ENCODE measurements at regions not wholly inside any gene's neighbourhood (a gene's known extent, or its start where the extent isn't known, plus 50 kb on each side); places are given as distances from the start of the nearest gene placed in this dataset.

GRCh38 chr1:36663772-36664430 lies 181.2 kb upstream of the CSF3R start:
- no peaks in the 10 kb centered on the region for H3K36me3 ChIP-seq
- H3K4me1 ChIP-seq: no peaks in the 10 kb centered on the region
- no peaks in the 10 kb centered on the region for H3K9me3 ChIP-seq
- ATAC-seq: no peak
- TF ChIP-seq CTCF (IDR thresholded peaks at IDR 0.05 in 4 of 5, conservative IDR thresholded peaks at IDR 0.05 in 1 of 5): no peak
- no peak for TF ChIP-seq POLR2A (IDR thresholded peaks at IDR 0.05)
- H3K27me3 ChIP-seq: peaks cover 0 to 2% (median 2%) of the 10 kb centered on the region in 3 donors
- intact Hi-C loops (cut with DNase I; ENCODE audit: low total_unique reads) (no loop called here), in situ Hi-C loops (cut with MboI; ENCODE audit: low sequenced_read_pairs in 4 of 4) (no loop called here)
- H3K27ac ChIP-seq: no peak overlapping the region
- no peak overlapping the region for H3K4me3 ChIP-seq
- no peak for DNase-seq

- Histone ChIP-seq H3K27me3 (peaks cover 0 to 20% (median 2%) of the 10 kb centered on the region in 3 donors), H3K36me3 (no peaks in the 10 kb centered on the region)
- ATAC-seq: no peak
Observed at GRCh38 chr1:36658838-36659237, 176.1 kb upstream of the CSF3R start.

DNA sequence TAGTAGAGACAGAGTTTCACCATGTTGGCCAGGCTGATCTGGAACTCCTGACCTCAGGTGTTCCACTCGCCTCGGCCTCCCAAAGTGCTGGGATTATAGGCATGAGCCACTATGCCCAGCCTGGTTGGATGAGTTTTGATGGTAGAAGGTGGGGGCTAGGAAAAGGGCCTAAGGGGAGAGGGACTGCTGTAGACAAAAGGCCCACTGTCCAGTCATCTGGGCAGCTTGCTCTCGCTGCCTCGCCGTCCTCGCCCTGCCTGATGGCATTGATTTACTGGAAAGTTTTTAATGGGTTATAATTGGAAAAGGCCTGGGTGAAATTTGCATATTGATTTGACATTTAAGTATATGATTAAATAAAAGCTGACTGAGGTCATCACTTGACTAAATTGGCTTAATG lies 175.1 kb upstream of the CSF3R start:
- Histone ChIP-seq H3K27ac (no peak overlapping the region), H3K9me3 (no peaks in the 10 kb centered on the region), H3K36me3 (no peaks in the 10 kb centered on the region), H3K27me3 (peaks cover 0 to 20% (median 2%) of the 10 kb centered on the region in 3 donors), H3K4me3 (no peak overlapping the region), H3K4me1 (no peaks in the 10 kb centered on the region)
- no peak for ATAC-seq
- TF ChIP-seq CTCF (IDR thresholded peaks at IDR 0.05 in 4 of 5, conservative IDR thresholded peaks at IDR 0.05 in 1 of 5): no peak
- TF ChIP-seq POLR2A (IDR thresholded peaks at IDR 0.05): no peak
- intact Hi-C loops (cut with DNase I; ENCODE audit: low total_unique reads): no loop called here
- no peak for DNase-seq
- in situ Hi-C loops (cut with MboI; ENCODE audit: low sequenced_read_pairs in 4 of 4): no loop called here

More at GRCh38 chr1:36658838-36659237, 176.1 kb upstream of the CSF3R start:
- Histone ChIP-seq H3K27ac (no peak overlapping the region), H3K4me3 (no peak overlapping the region), H3K4me1 (no peaks in the 10 kb centered on the region), H3K9me3 (no peaks in the 10 kb centered on the region)
- intact Hi-C loops (cut with DNase I; ENCODE audit: low total_unique reads) (no loop called here), in situ Hi-C loops (cut with MboI; ENCODE audit: low sequenced_read_pairs in 4 of 4) (no loop called here)
- no peak for DNase-seq
- TF ChIP-seq POLR2A (IDR thresholded peaks at IDR 0.05) (no peak), CTCF (IDR thresholded peaks at IDR 0.05 in 4 of 5, conservative IDR thresholded peaks at IDR 0.05 in 1 of 5) (no peak)

DNA sequence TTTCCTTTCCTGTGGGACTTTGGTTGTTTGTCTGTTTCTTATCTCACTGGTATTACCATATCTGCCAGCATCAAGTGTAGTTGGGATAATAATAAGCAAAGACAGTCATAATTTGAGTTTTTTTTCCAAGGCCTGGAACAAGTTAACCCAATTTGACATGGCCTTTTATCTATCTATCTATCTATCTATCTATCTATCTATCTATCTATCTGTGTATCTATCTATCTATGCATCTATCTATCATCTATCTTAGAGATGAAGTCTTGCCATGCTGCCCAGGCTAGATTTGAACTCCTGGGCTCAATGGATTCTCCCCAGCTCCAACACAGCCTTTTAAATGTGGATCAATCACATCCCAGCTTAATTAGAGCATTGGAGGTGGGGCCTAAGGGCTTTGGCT lies 174.1 kb upstream of the CSF3R start:
- Histone ChIP-seq H3K36me3 (no peaks in the 10 kb centered on the region), H3K4me1 (no peaks in the 10 kb centered on the region), H3K27ac (no peak overlapping the region), H3K9me3 (no peaks in the 10 kb centered on the region), H3K4me3 (no peak overlapping the region), H3K27me3 (peaks cover 0 to 20% (median 5%) of the 10 kb centered on the region in 3 donors)
- DNase-seq (no peak), ATAC-seq (no peak)
- in situ Hi-C loops (cut with MboI; ENCODE audit: low sequenced_read_pairs in 4 of 4) (no loop called here), intact Hi-C loops (cut with DNase I; ENCODE audit: low total_unique reads) (no loop called here)
- TF ChIP-seq CTCF (IDR thresholded peaks at IDR 0.05 in 4 of 5, conservative IDR thresholded peaks at IDR 0.05 in 1 of 5) (no peak), POLR2A (IDR thresholded peaks at IDR 0.05) (no peak)

DNA sequence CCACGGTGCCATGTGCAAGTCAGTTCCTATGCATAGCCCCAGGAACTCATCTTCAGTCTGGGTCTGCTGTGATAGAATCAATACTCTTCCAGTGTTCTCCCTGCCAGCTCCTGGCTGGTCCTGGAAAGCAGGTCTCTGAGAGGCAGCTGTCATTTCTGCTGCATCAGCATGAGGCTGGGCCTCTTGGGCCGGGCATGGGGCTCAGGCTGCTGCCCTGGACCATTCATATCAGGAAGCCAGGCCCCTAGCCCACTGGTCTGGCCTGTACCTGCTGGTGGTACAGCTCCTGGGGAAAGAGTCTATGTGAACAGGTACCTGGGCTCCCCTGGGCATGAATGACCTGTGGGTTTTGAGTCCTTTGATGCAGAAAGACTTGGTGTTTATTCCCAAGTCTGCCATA lies 173.6 kb upstream of the CSF3R start:
- no peak for ATAC-seq
- DNase-seq: no peak
- H3K4me1 ChIP-seq: no peaks in the 10 kb centered on the region
- H3K36me3 ChIP-seq: no peaks in the 10 kb centered on the region
- intact Hi-C loops (cut with DNase I; ENCODE audit: low total_unique reads) (no loop called here), in situ Hi-C loops (cut with MboI; ENCODE audit: low sequenced_read_pairs in 4 of 4) (no loop called here)
- peaks cover 0 to 18% (median 7%) of the 10 kb centered on the region in 3 donors for H3K27me3 ChIP-seq
- H3K27ac ChIP-seq: no peak overlapping the region
- H3K4me3 ChIP-seq: no peak overlapping the region
- H3K9me3 ChIP-seq: no peaks in the 10 kb centered on the region
- TF ChIP-seq CTCF (IDR thresholded peaks at IDR 0.05 in 4 of 5, conservative IDR thresholded peaks at IDR 0.05 in 1 of 5) (no peak), POLR2A (IDR thresholded peaks at IDR 0.05) (no peak)

All from gastrocnemius medialis (tissue), 4 donors.